ENCODE measurements at regions not wholly inside any gene's neighbourhood (a gene's known extent, or its start where the extent isn't known, plus 50 kb on each side); places are given as distances from the start of the nearest gene placed in this dataset.

GRCh38 chr3:63029326-63029725 lies 154.1 kb upstream of the CADPS start:
- no peak for TF ChIP-seq HNF4A (conservative IDR thresholded peaks at IDR 0.05)
- TF ChIP-seq HNF4G (IDR thresholded peaks at IDR 0.05) = no peak
- TF ChIP-seq REST (IDR thresholded peaks at IDR 0.05) = no peak
- TF ChIP-seq CTCF (IDR thresholded peaks at IDR 0.05; ENCODE audit: low read depth, low read length, missing input control) = no peak
- no peak for TF ChIP-seq MAX (IDR thresholded peaks at IDR 0.05)

All from liver (tissue), 3 donors.